HG02763 (cell line): ENCODE measurements at regions not wholly inside any gene's neighbourhood (a gene's known extent, or its start where the extent isn't known, plus 50 kb on each side); places are given as distances from the start of the nearest gene placed in this dataset.
"Not testable (repeated sequence)": the region's sequence is repeated elsewhere in the genome, so short reads cannot be mapped to it uniquely, and the experiment has no call there.

Source experiments
- ATAC-seq: cut with Tn5 transposase; IDR thresholded peaks from one replicate; pipeline ENCODE4 v1.9.1; 2021; ENCODE audit warnings: mild to moderate bottlenecking, moderate library complexity; ENCODE audit not compliant: unreplicated experiment

DNA sequence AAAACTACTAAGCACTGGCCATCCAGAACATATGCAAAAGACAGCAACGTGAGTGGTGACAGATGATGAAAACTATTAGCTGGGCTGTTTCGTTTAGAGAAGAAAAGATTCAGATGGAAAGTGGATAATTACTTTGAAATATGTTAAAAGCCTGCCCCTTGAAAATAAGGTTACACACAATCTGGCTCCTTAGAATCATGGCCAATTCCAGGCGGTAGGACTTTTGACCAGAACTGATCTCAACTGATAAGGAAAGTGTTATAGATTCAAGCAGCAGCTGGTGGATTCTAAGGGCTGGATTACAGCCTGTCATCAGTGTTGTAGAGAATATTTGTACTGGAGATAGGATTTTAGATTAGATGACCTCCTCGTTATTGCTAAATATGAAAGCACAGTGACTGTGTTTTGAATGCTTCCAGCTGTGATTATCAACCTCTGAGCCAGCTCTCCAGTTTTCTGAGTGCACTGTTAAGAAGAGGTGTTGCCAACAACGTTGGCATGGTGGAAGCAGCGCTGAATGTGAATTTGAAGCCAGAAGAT lies 75.1 kb downstream of the KBTBD2 start:
- ATAC-seq: not testable (repeated sequence)

DNA sequence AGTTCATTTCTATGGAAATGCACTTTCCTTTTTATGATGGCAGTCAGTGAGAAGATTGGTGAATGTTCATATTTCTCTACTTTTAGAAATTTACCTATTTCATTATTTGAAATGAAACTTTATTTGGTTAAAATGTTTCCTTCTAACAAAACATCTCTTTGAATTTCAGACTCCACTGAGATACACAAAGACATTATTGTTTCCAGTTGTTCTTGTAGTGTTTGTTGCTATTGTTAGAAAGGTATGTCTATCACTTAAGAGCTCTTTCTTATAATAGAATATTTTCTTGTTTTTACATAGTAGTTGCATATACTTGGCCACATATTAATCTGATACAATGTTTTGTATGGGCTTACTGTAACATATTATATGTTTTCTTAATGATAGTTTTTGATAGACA lies 76.8 kb downstream of the KBTBD2 start:
- ATAC-seq: not testable (repeated sequence)

DNA sequence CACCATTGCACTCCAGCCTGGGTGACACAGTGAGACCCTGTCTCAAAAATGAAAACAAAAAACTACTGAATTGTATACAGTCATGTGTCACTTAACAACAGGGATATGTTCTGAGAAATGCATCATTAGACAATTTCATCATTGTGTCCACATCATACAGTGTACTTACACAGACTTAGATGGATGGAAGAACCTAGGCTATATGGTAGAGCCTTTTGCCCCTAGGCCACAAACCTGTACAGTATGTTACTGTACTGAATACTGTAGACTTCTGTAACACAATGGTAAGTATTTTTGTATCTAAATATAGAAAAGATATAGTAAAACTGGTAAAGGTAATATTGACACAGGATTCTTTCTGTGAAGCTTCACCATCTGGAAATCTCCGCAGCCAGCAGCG lies 81.7 kb downstream of the KBTBD2 start:
- ATAC-seq: no peak

DNA sequence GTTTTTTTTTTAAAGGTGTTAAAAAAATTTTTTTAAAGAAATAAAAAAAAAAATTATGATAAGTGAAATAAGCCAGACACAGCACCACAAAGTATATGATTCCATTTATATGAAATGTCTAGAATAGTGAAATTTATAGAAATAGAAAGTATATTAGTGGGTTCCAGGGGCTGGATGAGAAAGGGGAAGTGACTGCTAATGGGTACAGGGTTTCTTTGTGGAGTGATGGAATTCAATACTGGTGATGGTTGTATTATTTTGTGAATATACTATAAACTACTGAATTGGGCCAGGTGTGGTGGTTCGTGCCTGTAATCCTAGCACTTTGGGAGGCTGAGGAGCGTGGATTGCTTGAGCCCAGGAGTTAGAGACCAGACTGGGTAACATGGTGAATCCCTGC lies 82.2 kb downstream of the KBTBD2 start:
- no peak for ATAC-seq

DNA sequence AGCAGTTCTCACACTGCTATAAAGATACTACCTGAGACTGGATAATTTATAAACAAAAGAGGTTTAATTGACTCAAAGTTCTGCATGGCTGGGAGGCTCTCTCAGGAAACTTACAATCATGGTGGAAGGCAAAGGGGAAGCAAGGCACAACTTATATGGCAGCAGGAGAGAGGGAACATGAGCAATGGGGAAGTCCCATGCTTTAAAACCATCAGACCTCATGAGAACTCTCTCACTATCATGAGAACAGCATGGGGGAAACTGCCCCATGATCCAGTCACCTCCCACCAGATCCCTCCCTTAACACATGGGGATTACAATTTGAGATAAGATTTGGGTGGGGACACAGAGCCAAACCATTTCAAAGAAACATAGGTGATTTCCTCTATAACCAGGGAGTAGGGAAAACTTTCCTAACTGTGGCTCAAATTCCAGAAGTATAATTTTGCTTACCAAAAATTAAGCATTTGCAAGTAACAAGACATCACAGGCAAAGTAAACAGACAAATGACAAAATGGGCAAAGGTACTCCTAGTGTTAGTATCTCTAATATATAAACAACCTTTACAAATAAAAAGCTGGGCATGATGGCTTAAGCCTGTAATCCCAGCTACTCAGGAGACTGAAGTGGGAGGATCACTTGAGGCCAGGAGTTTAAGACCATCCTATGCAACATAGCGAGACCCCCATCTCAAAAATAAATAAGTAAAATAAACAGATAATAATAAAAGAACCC lies 88.0 kb downstream of the KBTBD2 start:
- ATAC-seq: no peak

DNA sequence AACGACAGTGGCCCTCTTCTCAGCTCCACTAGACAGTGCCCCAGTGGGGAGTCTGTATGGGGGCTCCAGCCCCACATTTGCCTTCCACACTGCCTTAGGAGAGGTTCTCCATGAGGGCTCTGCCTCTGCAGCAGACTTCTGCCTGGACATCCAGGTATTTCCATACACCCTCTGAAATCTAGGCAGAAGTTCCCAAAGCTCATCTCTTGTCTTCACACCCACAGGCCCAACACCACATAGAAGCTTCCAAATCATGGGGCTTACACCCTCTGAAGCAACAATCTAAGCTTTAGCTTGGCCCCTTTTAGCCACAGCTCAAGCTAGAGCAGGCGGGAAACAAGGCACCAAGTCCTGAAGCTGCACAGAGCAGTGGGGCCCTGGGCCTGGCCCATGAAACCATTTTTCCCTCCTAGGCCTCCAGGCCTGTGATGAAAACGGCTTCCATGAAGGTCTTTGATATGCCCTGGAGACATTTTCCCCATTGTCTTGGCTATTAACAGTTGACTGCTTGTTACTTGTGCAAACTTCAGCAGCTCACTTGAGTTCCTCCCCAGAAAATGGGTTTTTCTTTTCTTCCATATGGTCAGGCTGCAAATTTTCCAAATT lies 89.2 kb downstream of the KBTBD2 start:
- no peak for ATAC-seq

DNA sequence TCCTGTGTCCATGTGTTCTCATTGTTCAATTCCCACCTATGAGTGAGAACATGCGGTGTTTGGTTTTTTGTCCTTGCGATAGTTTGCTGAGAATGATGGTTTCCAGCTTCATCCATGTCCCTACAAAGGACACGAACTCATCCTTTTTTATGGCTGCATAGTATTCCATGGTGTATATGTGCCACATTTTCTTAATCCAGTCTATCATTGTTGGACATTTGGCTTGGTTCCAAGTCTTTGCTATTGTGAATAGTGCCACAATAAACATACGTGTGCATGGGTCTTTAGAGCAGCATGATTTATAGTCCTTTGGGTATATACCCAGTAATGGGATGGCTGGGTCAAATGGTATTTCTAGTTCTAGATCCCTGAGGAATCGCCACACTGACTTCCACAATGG lies 98.5 kb downstream of the KBTBD2 start:
- not testable (repeated sequence) for ATAC-seq

DNA sequence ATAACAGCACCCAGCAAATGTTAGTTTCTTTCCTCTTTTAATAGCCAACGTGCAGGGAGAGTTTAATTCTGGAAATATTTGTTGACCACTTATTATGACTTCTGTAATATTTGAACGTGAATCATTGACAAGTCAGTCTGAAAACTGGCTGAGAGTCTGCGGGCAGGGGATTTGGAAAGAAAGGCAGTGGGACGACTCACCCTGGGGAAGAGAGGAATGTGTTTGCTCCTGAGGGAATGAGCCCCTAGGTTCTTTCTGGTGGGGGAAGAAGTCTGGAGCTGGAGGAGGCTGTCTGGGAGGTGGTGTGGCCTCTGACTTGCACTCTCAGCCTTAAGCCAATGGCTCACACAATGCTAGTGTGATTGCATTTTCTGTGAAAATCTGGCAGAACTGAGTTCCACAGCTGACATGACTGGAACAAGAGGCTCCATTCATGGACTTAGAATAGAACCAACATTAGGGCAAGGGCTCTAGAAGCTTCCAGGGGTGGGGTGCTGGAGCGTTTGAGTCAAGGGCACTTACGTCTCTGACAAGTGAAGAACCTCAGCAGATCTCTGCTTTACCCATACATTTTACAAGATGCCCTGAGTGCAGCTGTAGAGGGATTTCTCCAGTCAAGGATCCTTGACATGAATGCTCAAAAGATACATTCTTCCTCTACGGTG lies 100.7 kb downstream of the KBTBD2 start:
- not testable (repeated sequence) for ATAC-seq

DNA sequence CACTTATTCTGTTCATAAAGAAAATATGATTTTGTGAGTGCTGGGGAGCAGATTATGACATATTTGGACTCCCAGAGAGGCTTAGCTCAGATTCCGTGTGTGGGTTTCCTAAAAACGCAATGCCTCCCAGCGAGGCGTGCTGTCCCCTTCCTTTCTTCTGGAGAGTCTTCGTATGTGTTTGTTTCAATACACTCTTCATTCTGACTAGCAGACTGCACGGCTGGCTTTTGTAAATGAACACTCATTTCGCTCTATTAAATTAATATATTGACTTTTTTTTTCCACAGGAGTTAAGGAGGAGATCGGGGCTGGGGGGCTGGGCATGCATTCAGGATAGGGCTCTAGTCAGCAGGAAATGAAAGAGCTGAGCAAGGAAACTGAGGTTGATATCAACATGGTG lies 102.3 kb downstream of the KBTBD2 start:
- not testable (repeated sequence) for ATAC-seq

DNA sequence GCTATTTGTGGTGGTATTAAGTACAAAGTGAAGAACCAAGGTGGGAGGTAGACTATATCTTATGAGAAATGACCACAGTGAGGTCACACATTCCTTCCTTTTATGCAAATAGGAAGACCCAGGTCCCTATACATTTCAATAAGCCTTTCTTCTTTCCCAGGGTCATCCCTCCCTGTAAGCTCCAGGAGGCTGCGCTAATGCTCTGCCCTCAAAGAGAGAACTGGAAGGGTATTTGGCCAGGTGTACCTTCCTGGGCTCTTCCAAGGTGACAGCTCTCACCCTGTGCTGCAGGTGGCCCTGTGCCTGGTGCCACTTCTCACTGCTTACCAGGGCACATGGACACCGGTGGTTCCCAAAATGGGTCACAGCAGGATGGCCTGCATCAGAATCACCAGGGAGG lies 103.4 kb downstream of the KBTBD2 start:
- ATAC-seq: not testable (repeated sequence)

DNA sequence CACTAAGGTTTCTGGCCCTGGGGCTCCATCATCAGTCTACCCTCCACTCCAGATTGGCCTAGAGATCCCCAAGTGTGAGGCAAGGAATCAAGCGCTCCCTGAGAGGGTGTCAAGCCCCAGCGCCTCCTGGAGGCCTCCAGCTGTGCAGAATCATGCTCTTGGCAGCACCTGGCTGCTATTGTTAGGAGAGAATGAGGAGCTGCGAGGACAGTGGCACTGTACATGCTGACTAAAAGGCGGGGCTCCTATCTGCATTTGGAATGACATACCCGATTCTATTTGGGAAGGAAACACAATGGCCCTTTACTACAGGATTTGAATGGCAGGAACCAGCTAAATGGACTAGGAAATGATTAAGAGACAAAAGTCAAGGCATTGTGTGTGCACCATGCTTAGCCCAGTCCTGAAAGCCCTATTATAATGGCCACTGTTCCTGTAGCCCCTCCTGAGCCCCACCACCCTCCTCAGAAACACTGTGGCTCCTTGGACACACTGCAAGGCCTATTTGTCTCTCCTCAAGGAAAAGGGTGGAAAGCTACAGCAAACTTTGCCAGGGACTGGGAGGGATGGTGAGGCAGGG lies 106.1 kb downstream of the KBTBD2 start:
- not testable (repeated sequence) for ATAC-seq

DNA sequence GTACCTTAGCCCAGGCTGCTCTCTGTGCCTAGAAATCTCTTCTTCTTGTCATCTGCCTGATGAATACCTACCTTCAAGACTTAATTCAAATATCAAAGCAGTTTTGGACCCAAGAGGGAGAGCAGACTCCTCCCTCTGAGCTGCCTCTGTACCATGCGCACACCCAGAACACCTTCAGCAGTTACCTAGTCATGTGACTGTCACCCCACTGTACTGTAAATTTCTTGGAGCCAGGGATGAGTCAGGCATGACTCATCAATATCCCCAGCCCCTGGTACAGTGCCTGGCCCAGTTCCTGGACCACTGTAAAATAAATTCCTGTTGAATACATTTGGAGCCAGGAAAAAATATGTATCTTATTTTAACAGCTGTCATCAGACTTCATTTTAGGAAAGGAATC lies 111.7 kb downstream of the KBTBD2 start:
- ATAC-seq: not testable (repeated sequence)

DNA sequence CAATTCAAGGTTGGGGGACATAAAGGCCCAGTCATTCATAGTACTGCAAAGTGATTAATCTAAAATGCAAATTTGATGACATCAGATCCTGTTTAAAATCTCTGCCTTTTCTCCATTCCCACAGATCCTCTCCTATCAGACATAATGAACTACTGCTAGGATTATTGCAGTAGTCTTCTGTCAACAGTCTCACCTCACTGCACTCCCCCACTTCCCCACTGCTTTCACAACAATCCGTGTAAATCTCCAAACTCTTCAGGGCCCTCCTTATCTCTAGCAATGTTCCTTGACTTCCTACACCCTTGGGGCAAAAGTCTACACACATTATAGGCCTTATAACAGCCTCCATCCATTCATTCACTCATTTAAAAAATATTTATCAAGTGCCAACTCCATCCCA lies 112.4 kb downstream of the KBTBD2 start:
- no peak for ATAC-seq

DNA sequence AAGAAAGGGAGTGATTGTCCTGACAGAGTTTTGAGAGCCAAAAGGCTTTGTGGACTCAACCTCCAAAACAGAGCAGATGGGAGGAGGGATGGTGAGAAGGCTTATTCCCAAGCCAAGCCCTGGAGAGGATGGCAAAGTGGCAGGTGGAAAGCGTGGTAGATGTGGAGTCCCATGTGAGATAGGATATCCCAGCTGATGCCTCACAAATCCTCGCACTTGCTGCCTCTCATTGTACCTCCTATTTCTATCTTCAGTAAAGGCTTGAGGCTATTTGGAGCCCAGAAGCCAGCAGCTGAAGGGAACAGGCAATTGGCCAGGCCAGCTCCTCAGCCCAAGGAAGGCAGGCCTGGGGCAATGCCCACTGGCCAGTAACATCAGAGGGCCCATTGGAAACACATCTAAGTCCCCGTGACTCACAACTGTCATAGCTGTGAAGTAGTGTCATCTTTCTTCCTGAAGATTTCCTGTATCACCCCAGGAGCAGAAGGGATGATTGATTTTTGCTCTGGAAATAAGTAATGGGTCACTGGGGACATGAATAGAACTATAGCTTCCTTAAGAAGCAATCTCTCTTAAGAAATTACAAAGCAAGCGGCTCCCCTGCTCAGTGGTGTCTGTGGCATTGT lies 114.4 kb downstream of the KBTBD2 start:
- not testable (repeated sequence) for ATAC-seq

DNA sequence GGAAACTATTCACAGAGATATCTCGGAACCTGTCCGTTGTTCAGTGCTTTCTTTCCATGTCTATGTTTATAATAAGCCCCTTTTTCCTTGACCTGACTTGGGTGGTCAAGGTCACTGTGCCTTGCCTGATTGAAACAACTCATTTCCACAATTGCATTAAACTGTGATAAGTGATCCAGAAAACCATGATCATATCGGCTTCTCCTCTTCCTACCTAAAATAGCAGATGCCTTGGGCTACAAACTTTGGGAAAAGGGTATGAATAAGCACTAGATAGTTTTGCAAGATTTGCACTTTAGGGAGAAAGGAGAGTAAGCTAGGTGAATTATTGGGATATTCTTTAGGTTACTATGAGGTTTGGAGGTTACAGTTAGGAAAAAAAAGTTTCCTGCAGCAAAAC lies 115.2 kb downstream of the KBTBD2 start:
- not testable (repeated sequence) for ATAC-seq

DNA sequence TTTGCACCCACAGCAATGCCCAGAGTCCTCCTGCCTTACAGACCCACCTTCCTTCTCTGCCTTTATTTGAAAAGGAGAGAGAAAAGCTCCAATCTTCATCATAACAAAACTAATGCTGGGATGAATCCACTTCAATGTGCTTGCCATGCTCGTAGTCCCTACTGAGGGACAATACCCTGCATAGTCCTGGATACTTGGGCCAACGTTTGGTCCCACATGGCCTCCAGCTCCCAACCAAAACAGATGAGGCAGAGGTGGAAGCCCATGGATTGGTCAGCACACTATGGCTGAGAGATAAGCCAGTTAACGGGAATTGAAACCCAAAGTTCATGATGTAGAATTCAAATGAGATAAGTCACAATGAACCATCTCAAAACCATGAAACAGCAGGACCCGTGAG lies 115.8 kb downstream of the KBTBD2 start:
- not testable (repeated sequence) for ATAC-seq

DNA sequence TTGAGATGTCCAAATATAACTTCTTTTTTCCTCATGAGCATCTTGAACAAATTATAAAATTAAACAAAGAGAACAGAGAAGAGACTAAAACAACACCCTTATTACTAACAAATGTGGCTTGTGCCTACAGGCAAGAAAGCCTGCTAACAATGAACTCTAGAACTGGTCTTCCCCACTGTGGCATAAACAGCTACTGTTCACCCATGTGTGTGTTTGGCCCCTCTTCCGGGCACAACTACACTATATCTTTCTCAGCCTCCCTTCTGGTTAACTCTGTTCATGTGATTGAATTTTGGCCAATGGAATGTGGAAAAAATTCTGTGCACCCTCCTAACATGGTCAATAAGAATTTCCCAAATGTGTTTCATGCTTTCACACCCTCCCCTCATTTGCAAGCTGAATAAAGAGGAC lies 117.0 kb downstream of the KBTBD2 start:
- no peak for ATAC-seq

DNA sequence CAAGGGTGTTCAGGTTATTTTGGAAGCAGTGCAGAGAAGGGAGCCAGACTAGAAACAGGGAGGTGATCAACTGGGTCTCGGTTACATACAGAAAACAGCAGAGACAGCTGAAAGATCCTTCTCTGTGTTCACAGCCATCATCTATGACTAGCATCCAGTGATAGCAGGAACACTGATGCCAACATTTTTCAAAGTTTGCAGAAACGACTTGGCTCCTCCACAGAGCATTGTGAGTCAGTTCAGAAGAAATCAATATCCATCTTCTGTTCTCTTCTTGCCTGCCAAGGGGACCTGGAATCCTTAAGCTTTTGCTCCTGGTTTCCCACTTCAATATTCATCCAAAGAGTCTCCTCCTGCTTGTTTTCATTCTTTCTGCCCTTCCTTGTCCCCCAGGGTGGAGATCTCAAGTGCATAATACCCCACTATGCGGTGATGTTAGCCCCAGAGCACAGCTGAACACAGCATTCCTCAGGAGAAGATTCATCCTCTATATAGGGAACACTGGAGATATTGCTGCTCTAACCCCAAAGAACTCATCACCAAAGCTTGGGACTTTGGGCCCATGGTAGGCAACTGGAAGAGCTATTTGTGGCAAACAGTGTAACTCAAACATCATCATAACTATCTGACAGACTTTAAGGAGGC lies 122.6 kb downstream of the KBTBD2 start:
- ATAC-seq: not testable (repeated sequence)

DNA sequence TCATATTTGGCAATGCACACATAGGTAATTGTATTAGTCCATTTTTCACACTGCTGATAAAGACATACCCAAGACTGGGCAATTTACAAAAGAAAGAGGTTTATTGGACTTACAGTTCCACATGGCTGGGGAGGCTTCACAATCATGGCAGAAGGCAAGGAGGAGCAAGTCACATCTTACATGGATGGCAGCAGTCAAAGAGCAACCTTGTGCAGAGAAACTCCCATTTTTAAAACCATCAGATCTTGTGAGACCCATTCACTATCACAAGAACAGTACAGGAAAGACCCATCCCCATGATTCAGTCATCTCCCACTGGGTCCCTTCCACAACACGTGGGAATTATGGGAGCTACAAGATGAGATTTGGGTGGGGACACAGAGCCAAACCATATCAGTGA lies 123.2 kb downstream of the KBTBD2 start:
- not testable (repeated sequence) for ATAC-seq

DNA sequence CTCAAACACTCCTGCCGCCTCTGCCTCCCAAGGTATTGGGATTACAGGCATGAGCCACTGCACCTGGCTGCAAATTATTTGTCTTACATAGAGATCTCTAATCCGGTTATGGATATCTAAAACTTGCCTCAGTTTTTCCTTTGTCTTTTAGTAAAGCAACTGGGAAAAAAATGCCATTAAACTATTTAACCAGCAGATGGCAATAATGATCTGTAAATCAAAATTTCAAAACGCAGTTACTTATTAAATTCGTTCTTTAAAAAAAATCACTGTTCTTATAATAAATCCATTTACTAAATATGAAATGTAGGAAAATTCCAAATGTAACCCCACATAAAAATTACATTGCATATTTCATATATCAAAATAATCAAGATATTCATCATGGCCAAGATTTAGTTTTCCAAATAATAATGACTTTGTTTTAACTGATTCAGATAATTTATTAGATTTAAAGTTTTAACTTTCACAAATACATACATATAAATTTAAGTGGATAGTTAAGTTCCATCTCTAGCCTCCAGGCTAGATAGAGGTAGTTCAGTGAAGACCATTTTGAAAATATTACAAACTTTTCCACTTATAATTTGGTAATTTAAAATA lies 125.8 kb downstream of the KBTBD2 start:
- ATAC-seq: not testable (repeated sequence)
